HepG2 (cell line): ENCODE measurements at regions not wholly inside any gene's neighbourhood (a gene's known extent, or its start where the extent isn't known, plus 50 kb on each side); places are given as distances from the start of the nearest gene placed in this dataset.

Experiments used
- ATAC-seq: fragments of 200-7000 bp; cut with Tn5 transposase; 3 replicates; pipeline ENCODE4 v1.9.1; 2020; ENCODE audit warnings: mild to moderate bottlenecking, moderate library complexity
- BruUV-seq: library from RNA; stranded (reverse); fragments of 400-500 nt; replicated peaks from 2 replicates; lab custom pipeline; 2021; lab: Mats Ljungman, UMichigan
- CTCF ChIA-PET: fragments of 300-600 bp; formaldehyde crosslinking; extraction: SDS; loops from one replicate; lab custom pipeline; 2021; ENCODE audit warnings: low total read pairs, inconsistent platforms, low intra/inter-chr PET ratio; lab: Yijun Ruan, JAX
- POLR2A ChIA-PET: fragments of 350-600 bp; sonication (Branson Sonifier 250); formaldehyde crosslinking; loops from one replicate; lab custom pipeline; 2020; ENCODE audit warnings: antibody characterized with exemption, inconsistent platforms; lab: Yijun Ruan, JAX
- DNase-seq: peaks from one replicate; pipeline ENCODE4 v3.0.0-alpha.2; 2015; ENCODE audit warnings: low spot score
- FAIRE-seq: peaks from 3 replicates; lab custom pipeline; 2011; peaks lifted over from hg19 to GRCh38; lab: Jason Lieb, UNC
- H2AFZ ChIP-seq: one replicate; pipeline ENCODE4 v1.6.1; 2011; ENCODE audit warnings: low read length, inconsistent platforms
- H3K27ac ChIP-seq: fragments of 300-600 bp; 3 replicates; pipeline ENCODE4 v1.8.0; 2011; ENCODE audit warnings: mixed run types, mild to moderate bottlenecking, mixed read lengths, low read length, inconsistent platforms; ENCODE audit not compliant: insufficient read depth; ENCODE audit errors: extremely low read length
- H3K27me3 ChIP-seq, 2 experiments: fragments of 200-600 bp in 1 of 2; 2 replicates in 1 of 2; 3 replicates in 1 of 2; pipeline versions ENCODE4 v1.6.0 to v1.8.0; 2011; ENCODE audit warnings: low read length in 2 of 2, mild to moderate bottlenecking in 2 of 2, moderate library complexity in 2 of 2, inconsistent platforms in 1 of 2; ENCODE audit not compliant: insufficient read depth in 2 of 2, control insufficient read depth in 1 of 2
- H3K36me3 ChIP-seq, 2 experiments: fragments of 200-600 bp in 1 of 2; replicated peaks in 1 of 2; 2 replicates in 1 of 2; 3 replicates in 1 of 2; pipeline versions ENCODE4 v1.5.1 to v1.8.0; 2011; ENCODE audit warnings: low read length in 2 of 2, inconsistent platforms in 1 of 2; ENCODE audit not compliant: insufficient read depth in 2 of 2, control insufficient read depth in 1 of 2
- H3K4me1 ChIP-seq: 2 replicates; pipeline ENCODE4 v1.5.1; 2012; ENCODE audit warnings: low read length, inconsistent platforms; ENCODE audit not compliant: insufficient read depth
- H3K4me2 ChIP-seq: 2 replicates; pipeline ENCODE4 v1.6.0; 2011; ENCODE audit warnings: low read depth, low read length, inconsistent platforms
- H3K4me3 ChIP-seq, 3 experiments: fragments of 200-600 bp in 1 of 3; sonication (generic), shearing (Covaris generic) in 1 of 3; replicated peaks in 1 of 3; 2 replicates each; pipeline ENCODE4 v1.5.1; 2011 to 2016; ENCODE audit warnings: low read length in 3 of 3, inconsistent platforms in 2 of 3, low read depth in 2 of 3, mild to moderate bottlenecking in 2 of 3, control low read depth in 1 of 3, mixed read lengths in 1 of 3; ENCODE audit not compliant: insufficient read depth in 1 of 3
- H3K79me2 ChIP-seq: one replicate; pipeline ENCODE4 v1.6.1; 2011; ENCODE audit warnings: low read length, inconsistent platforms; ENCODE audit not compliant: insufficient read depth
- H3K9ac ChIP-seq: 2 replicates; pipeline ENCODE4 v1.6.0; 2011; ENCODE audit warnings: mild to moderate bottlenecking, low read depth, low read length, inconsistent platforms; ENCODE audit not compliant: insufficient read depth
- H3K9me3 ChIP-seq: 2 replicates; pipeline ENCODE4 v1.5.1; 2012; ENCODE audit warnings: mild to moderate bottlenecking, low read length
- H4K20me1 ChIP-seq: 2 replicates; pipeline ENCODE4 v1.6.0; 2011; ENCODE audit warnings: inconsistent platforms, mild to moderate bottlenecking, low read length, moderate library complexity; ENCODE audit not compliant: insufficient read depth
- DMTF1 ChIP-seq: sonication (generic); formaldehyde crosslinking; IDR thresholded peaks from 2 replicates; pipeline ENCODE4 v1.4.0; 2020; ENCODE audit warnings: mild to moderate bottlenecking, missing genetic modification reagents
- DNMT3B ChIP-seq: conservative IDR thresholded peaks from 2 replicates; pipeline ENCODE4 v1.6.1; 2016; ENCODE audit warnings: missing biosample characterization, control low read depth
- GABPA ChIP-seq, 2 experiments: IDR thresholded peaks; 2 replicates each; pipeline ENCODE4 v1.6.1; 2011 to 2016; ENCODE audit warnings: low read depth in 2 of 2, low read length in 1 of 2, missing biosample characterization in 1 of 2, missing genetic modification characterization in 1 of 2
- JUNB ChIP-seq: sonication (generic); formaldehyde crosslinking; IDR thresholded peaks from 2 replicates; pipeline ENCODE4 v1.8.0; 2022; ENCODE audit warnings: missing genetic modification reagents, mild to moderate bottlenecking, borderline replicate concordance
- KLF16 ChIP-seq, 2 experiments: sonication (generic) in 1 of 2; formaldehyde crosslinking in 1 of 2; IDR thresholded peaks; 2 replicates each; pipeline versions ENCODE4 v1.6.1 to v1.8.0; 2016 to 2023; ENCODE audit warnings: missing genetic modification reagents in 2 of 2, missing compliant biosample characterization in 1 of 2
- MTA1 ChIP-seq: sonication (generic); formaldehyde crosslinking; IDR thresholded peaks from 2 replicates; pipeline ENCODE4 v1.4.0; 2020; ENCODE audit warnings: missing genetic modification reagents, mild to moderate bottlenecking, borderline replicate concordance
- NR0B2 ChIP-seq: sonication (generic); formaldehyde crosslinking; IDR thresholded peaks from 2 replicates; pipeline ENCODE4 v1.4.0; 2020; ENCODE audit warnings: mild to moderate bottlenecking, missing genetic modification reagents
- TEF ChIP-seq: sonication (generic); formaldehyde crosslinking; IDR thresholded peaks from 2 replicates; pipeline ENCODE4 v1.5.0; 2020; ENCODE audit warnings: missing genetic modification reagents
- TGIF2 ChIP-seq: IDR thresholded peaks from 2 replicates; pipeline ENCODE4 v1.6.1; 2016; ENCODE audit warnings: control low read depth, missing compliant biosample characterization
- ZNF264 ChIP-seq: sonication (generic); formaldehyde crosslinking; IDR thresholded peaks from 2 replicates; pipeline ENCODE4 v1.4.0; 2020; ENCODE audit warnings: missing genetic modification reagents
- ZNF430 ChIP-seq: sonication (generic); formaldehyde crosslinking; IDR thresholded peaks from 2 replicates; pipeline ENCODE4 v1.9.0; 2021; ENCODE audit warnings: mild to moderate bottlenecking, missing genetic modification reagents
- ZNF451 ChIP-seq: sonication (generic); formaldehyde crosslinking; IDR thresholded peaks from 2 replicates; pipeline ENCODE4 v1.5.0; 2020; ENCODE audit warnings: mild to moderate bottlenecking, missing genetic modification reagents
- ZNF543 ChIP-seq: sonication (generic); formaldehyde crosslinking; IDR thresholded peaks from 2 replicates; pipeline ENCODE4 v1.4.0; 2020; ENCODE audit warnings: mild to moderate bottlenecking, missing genetic modification reagents
- ZNF547 ChIP-seq: sonication (generic); formaldehyde crosslinking; IDR thresholded peaks from 2 replicates; pipeline ENCODE4 v1.5.1; 2020; ENCODE audit warnings: mild to moderate bottlenecking, missing genetic modification reagents
- ZNF607 ChIP-seq: sonication (generic); formaldehyde crosslinking; IDR thresholded peaks from 2 replicates; pipeline ENCODE4 v1.5.1; 2020; ENCODE audit warnings: missing genetic modification reagents, mild to moderate bottlenecking, borderline replicate concordance
- ZNF850 ChIP-seq: sonication (generic); formaldehyde crosslinking; conservative IDR thresholded peaks from 2 replicates; pipeline ENCODE4 v1.9.0; 2021; ENCODE audit warnings: mild to moderate bottlenecking, missing genetic modification reagents
- ZSCAN29 ChIP-seq: sonication (generic); formaldehyde crosslinking; conservative IDR thresholded peaks from 2 replicates; pipeline ENCODE4 v1.4.0; 2020; ENCODE audit warnings: mild to moderate bottlenecking, missing genetic modification reagents
- WGBS: methylation state at CpG from one replicate; pipeline ENCODE4 v1.1.6; 2017; ENCODE audit warnings: low lambda C conversion rate; 5-methylcytosine and 5-hydroxymethylcytosine counted together
- in situ Hi-C: cut with HindIII; loops from 2 replicates; pipeline ENCODE4 v1.10.0; 2017; ENCODE audit warnings: low pct_unique_long_range_greater_than_20kb; ENCODE audit not compliant: extremely low pct_ligation_motif_present
- intact Hi-C: fragments of 100-400 bp; cut with micrococcal nuclease; formaldehyde crosslinking; loops from one replicate; pipeline ENCODE4 v1.10.0; 2022; ENCODE audit not compliant: unreplicated experiment
- TF ChIP-seq, protein P1 (sequence below): fragments of 450-650 bp; IDR thresholded peaks from 2 replicates; pipeline ENCODE4 v1.6.1; 2016
- TF ChIP-seq, protein P2 (sequence below): IDR thresholded peaks from 2 replicates; pipeline ENCODE4 v1.6.1; 2016

- Histone ChIP-seq H3K9ac (no peak overlapping the region), H3K27me3 (no peaks in the 10 kb centered on the region), H3K4me3 (no peak overlapping the region), H3K9me3 (peaks cover 97% of the 10 kb centered on the region), H4K20me1 (no peaks in the 10 kb centered on the region), H3K27ac (no peak overlapping the region), H3K4me2 (no peak overlapping the region), H3K4me1 (no peaks in the 10 kb centered on the region), H2AFZ (no peak overlapping the region), H3K36me3 (no peaks in the 10 kb centered on the region), H3K79me2 (no peaks in the 10 kb centered on the region)
- no TSS peak for BruUV-seq
- WGBS, result 0% methylated on average over 3 of the region's 3 CpGs
- DNase-seq, result no peak
- ATAC-seq, result no peak
- ChIA-PET CTCF (no interaction called here), POLR2A (no interaction called here)
- TF ChIP-seq ZNF264 (CRISPR knock-in tag) (no peak), DNMT3B (CRISPR knock-in tag) (no peak), ZNF547 (CRISPR knock-in tag) (no peak), ZSCAN29 (CRISPR knock-in tag) (no peak), TGIF2 (CRISPR knock-in tag) (no peak), JUNB (CRISPR knock-in tag) (no peak), GABPA (IDR thresholded peaks at IDR 0.05; ENCODE audit: low read depth, low read length) (no peak), GABPA (CRISPR knock-in tag; IDR thresholded peaks at IDR 0.05; ENCODE audit: low read depth) (no peak), DMTF1 (CRISPR knock-in tag) (no peak), KLF16 (CRISPR knock-in tag; IDR thresholded peaks at IDR 0.05) (no peak), TEF (CRISPR knock-in tag) (no peak), ZNF430 (CRISPR knock-in tag) (no peak), ZNF451 (no peak), NR0B2 (CRISPR knock-in tag) (no peak), ZNF543 (no peak), MTA1 (CRISPR knock-in tag) (no peak), ZNF850 (no peak), ZNF607 (CRISPR knock-in tag) (no peak)
- TF ChIP-seq, protein P1, sequence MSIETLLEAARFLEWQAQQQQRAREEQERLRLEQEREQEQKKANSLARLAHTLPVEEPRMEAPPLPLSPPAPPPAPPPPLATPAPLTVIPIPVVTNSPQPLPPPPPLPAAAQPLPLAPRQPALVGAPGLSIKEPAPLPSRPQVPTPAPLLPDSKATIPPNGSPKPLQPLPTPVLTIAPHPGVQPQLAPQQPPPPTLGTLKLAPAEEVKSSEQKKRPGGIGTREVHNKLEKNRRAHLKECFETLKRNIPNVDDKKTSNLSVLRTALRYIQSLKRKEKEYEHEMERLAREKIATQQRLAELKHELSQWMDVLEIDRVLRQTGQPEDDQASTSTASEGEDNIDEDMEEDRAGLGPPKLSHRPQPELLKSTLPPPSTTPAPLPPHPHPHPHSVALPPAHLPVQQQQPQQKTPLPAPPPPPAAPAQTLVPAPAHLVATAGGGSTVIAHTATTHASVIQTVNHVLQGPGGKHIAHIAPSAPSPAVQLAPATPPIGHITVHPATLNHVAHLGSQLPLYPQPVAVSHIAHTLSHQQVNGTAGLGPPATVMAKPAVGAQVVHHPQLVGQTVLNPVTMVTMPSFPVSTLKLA, result no peak
- TF ChIP-seq, protein P2, sequence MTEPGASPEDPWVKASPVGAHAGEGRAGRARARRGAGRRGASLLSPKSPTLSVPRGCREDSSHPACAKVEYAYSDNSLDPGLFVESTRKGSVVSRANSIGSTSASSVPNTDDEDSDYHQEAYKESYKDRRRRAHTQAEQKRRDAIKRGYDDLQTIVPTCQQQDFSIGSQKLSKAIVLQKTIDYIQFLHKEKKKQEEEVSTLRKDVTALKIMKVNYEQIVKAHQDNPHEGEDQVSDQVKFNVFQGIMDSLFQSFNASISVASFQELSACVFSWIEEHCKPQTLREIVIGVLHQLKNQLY (CRISPR knock-in tag), result no peak
- in situ Hi-C loops, result no loop called here
- intact Hi-C loops, result no loop called here
- FAIRE-seq, result no peak
Observed at GRCh38 chr4:14431155-14432134, 570.8 kb upstream of the CPEB2 start.
